Heart left ventricle (tissue), 13 donors: ENCODE measurements at regions not wholly inside any gene's neighbourhood (a gene's known extent, or its start where the extent isn't known, plus 50 kb on each side); places are given as distances from the start of the nearest gene placed in this dataset.

Experiments used
- CTCF ChIP-seq, 12 donors: fragments of 200-600 bp; sonication (generic) in 4 of 12; IDR thresholded peaks; one replicate each; pipeline versions ENCODE4 v1.5.0 to v1.8.0; 2018 to 2022; ENCODE audit warnings: antibody characterized with exemption in 12 of 12, mild to moderate bottlenecking in 5 of 12
- POLR2A ChIP-seq, 2 donors: fragments of 450-650 bp; IDR thresholded peaks; one replicate each; pipeline ENCODE4 v1.6.1; 2017; ENCODE audit warnings: antibody characterized with exemption in 2 of 2, mild to moderate bottlenecking in 2 of 2, moderate library complexity in 2 of 2
- donor health status: ischemic (EF 13 %, LVEDD 7.1; RV severe dilation, severe dysfunction).
- donor health status: DM: no; HTN: yes; CAD: no.
- donor health status: DM: no; HTN: no; CAD: no.
- donor health status: ischemic (EF 25% LVEDD 6.9; RV normal size, moderate dysfunction).
- donor health status: ischemic (EF 25% LVEDD 5.7; RV mildly dilated, moderate dysfunction).
- donor health status: ischemic (EF 35%, LVEDD 5.7; RV mildly dilated, moderate dysfunction).
- donor health status: nonischemic (EF 11% LVEDD 7.7; RV severe dilation, severe dysfunction).
- donor health status: DM: yes; HTN: yes; CAD: no.
- donor health status: PGD.
- donor health status: ischemic (EF 29% LVEDD 5.4; RV normal size, mild dysfunction).
- donor health status: nonischemic (EF 23%, LVEDD 6.1; RV moderate dilation, normal function).

GRCh38 chr10:10758306-10758705 lies 259.4 kb upstream of the CELF2 start:
- no peak for TF ChIP-seq POLR2A (IDR thresholded peaks at IDR 0.05)
- no peak for TF ChIP-seq CTCF (IDR thresholded peaks at IDR 0.05)
